ENCODE measurements at regions not wholly inside any gene's neighbourhood (a gene's known extent, or its start where the extent isn't known, plus 50 kb on each side); places are given as distances from the start of the nearest gene placed in this dataset.

DNA sequence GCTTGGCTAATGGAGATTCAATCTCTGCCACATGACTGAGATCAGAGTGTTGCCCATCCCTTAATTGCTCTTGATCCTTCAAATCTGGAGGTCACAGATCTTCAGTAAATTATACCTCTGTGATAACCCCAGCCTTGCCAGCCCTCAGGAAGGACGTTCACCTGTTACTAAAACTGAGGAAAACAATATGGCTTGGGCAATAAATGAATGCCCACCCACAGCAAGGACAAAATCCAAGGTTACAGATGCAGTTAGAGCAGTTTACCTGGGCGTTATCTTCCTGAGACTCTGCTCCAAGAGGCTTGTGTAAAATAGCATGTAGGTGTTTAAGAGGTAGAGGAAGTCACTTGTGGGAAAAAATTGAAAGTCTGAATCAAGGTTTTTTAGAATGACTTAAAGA is 69.3 kb upstream of the MAOA start:
- DNase-seq: no peak

DNA sequence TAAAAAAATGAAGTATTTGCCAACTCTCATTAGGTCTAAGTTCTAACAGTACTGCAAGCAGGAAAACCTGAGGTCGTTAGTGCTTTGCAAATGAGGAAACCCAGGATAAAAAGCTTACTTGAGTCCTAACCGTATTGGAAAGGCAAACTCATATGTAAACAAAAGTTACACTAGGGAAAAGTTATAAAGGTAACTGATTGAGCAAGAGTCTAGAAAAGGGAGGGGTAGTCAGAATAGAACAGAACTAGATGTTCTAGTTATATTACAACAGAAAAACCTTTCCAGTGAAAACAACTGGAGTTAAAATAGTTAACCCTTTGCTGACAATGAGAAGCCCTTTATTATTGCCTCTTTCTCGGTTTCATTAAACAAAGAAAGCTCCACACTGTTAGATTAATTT is 66.4 kb upstream of the MAOA start:
- no peak for DNase-seq

DNA sequence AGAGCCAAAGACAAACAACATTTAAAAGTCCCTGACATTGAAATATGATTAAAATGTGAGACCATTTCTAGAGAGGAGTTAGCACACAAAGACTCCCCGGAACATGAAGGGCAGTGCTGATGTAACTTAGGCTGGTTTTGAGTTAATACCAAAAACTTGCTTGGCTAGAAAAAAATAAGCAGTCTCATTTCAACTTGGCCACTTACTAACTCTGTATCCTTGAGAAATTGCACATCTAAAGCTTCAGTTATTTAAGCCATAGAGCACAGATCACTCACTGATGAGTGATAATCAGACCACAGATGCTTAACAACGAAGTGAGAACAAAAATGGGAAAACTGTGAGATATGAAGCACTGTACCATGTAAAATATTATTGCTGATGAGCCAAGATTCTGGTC is 65.9 kb upstream of the MAOA start:
- DNase-seq: no peak

GRCh38 chrX:43592597-43592996 is 63.5 kb upstream of the MAOA start:
- DNase-seq: no peak

DNA sequence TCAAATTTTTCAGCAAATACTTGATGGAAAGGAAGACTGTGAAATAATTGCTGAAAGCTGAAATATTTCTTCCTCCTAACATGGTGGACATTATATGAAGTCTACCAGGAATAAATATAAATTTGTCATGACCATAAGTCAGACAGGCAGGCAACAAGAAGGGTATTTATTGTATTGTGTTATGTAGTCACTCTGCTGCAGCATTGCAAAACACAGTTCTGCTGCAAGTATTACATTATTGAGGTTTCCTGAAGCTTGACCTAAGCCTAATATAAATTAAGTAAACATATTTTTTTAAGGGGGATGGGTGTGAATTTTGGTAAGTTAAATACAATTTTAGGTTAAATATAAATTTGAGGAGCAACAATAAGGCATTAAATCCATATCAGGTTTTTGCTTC is 60.2 kb upstream of the MAOA start:
- DNase-seq: no peak

- no peak for DNase-seq
These were observed 51.3 kb upstream of the MAOA start for GRCh38 chrX:43604753-43605152.

- no peak for DNase-seq
These were observed 50.7 kb upstream of the MAOA start for GRCh38 chrX:43605351-43605750.
